ENCODE measurements at regions not wholly inside any gene's neighbourhood (a gene's known extent, or its start where the extent isn't known, plus 50 kb on each side); places are given as distances from the start of the nearest gene placed in this dataset.

- DNase-seq (ENCODE audit: low spot score, unreplicated experiment): no peak
Measured at GRCh38 chr3:194278186-194278845, 72.8 kb downstream of the CPN2 start.

DNA sequence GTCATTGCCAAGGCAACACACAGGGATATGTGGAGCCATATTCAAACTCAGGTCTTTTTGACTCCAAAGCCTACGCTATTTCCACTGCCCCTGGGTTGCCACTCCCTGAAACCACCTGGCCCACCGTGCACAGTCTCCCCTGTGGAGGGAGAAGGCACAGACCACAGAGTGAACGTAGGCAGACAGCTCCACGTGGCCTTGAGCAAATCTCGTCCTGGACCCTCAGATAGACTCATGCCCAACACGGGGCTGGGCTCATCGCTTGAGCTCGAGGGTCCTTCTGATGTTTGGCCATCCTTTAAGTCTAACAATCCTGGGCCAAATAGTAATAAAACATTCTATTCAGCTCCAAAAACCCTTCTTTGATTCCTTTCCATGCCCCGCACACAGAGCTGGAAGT, 72.0 kb downstream of the CPN2 start:
- H3K9me3 Mint-ChIP-seq (ENCODE audit: low read depth): no peaks in the 10 kb centered on the region
- peaks cover 11% of the 10 kb centered on the region for H3K27me3 Mint-ChIP-seq
- H3K36me3 Mint-ChIP-seq (ENCODE audit: insufficient read depth): no peaks in the 10 kb centered on the region
- H3K4me1 Mint-ChIP-seq (ENCODE audit: low read depth): peaks cover 21% of the 10 kb centered on the region
- DNase-seq (ENCODE audit: low spot score, unreplicated experiment): no peak
- no peak overlapping the region for H3K27ac Mint-ChIP-seq
- TF ChIP-seq, protein P1, sequence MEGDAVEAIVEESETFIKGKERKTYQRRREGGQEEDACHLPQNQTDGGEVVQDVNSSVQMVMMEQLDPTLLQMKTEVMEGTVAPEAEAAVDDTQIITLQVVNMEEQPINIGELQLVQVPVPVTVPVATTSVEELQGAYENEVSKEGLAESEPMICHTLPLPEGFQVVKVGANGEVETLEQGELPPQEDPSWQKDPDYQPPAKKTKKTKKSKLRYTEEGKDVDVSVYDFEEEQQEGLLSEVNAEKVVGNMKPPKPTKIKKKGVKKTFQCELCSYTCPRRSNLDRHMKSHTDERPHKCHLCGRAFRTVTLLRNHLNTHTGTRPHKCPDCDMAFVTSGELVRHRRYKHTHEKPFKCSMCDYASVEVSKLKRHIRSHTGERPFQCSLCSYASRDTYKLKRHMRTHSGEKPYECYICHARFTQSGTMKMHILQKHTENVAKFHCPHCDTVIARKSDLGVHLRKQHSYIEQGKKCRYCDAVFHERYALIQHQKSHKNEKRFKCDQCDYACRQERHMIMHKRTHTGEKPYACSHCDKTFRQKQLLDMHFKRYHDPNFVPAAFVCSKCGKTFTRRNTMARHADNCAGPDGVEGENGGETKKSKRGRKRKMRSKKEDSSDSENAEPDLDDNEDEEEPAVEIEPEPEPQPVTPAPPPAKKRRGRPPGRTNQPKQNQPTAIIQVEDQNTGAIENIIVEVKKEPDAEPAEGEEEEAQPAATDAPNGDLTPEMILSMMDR (IDR thresholded peaks at IDR 0.05; ENCODE audit: unreplicated experiment): no peak
- no peak overlapping the region for H3K4me3 Mint-ChIP-seq (ENCODE audit: low read depth)

More at GRCh38 chr3:194278186-194278845, 72.8 kb downstream of the CPN2 start:
- Mint-ChIP-seq H3K36me3 (ENCODE audit: insufficient read depth) (no peaks in the 10 kb centered on the region), H3K27me3 (peaks cover 6% of the 10 kb centered on the region), H3K4me3 (ENCODE audit: low read depth) (no peak overlapping the region), H3K9me3 (ENCODE audit: low read depth) (no peaks in the 10 kb centered on the region), H3K4me1 (ENCODE audit: low read depth) (peaks cover 23% of the 10 kb centered on the region), H3K27ac (peak overlapping the region; percentile 47)
- TF ChIP-seq, protein P1 (IDR thresholded peaks at IDR 0.05; ENCODE audit: unreplicated experiment): no peak

DNA sequence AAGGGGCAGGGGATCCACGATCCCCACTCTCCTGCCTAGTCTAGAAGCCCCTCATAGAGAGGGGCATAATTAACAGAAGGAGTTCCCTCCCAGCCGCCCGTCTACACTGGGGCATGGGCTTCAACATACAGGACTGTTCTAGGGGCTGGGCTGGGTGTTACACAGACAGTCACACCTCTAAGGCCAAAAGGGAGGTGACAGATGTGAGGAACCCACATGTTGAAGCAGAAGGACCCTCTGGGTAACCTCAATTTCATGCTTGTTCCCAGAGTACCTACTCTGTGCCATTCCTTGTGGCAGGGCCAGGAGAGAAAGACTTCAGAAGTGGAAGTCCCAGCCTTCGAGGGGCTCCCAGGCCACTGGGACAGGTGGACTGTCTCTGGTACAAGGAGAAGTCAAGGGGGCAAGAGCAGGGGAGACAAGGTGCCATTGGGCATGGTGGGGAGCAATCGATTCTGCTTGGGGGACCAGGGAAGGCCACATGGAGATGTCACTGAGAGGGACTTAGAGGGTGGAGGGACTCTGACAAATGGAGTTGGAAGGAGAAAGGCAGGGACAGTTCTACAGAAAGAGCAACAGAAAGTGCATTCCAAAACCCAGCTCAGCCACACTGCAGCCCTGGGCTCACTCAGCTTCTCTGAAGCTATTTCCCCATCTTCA, 71.3 kb downstream of the CPN2 start:
- Mint-ChIP-seq H3K27ac (no peak overlapping the region), H3K27me3 (peaks cover 14% of the 10 kb centered on the region), H3K4me1 (ENCODE audit: low read depth) (peaks cover 19% of the 10 kb centered on the region), H3K4me3 (ENCODE audit: low read depth) (no peak overlapping the region), H3K36me3 (ENCODE audit: insufficient read depth) (no peaks in the 10 kb centered on the region), H3K9me3 (ENCODE audit: low read depth) (no peaks in the 10 kb centered on the region)
- no peak for DNase-seq (ENCODE audit: low spot score, unreplicated experiment)
- TF ChIP-seq, protein P1 (IDR thresholded peaks at IDR 0.05; ENCODE audit: unreplicated experiment): no peak

DNA sequence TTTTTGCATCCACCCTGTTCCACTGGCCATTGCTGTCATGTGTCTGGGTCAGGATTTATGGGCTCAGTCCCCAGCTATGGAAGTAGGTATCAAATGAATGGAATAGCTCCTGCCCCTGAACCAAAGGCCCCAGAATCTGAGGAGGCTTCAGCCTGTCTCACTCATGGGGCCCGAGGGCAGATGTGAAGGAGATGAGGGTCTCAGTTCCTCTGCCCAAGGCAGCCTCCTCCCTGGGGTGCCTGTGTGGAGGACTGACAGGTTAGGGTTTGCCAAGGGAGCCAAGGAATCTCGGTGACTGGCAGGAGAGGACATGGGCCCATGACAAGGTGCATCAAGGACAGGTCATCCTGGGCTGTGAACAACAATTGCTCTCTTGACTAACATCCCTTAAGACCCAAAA, 70.4 kb downstream of the CPN2 start:
- H3K27me3 Mint-ChIP-seq: peaks cover 14% of the 10 kb centered on the region
- no peak for DNase-seq (ENCODE audit: low spot score, unreplicated experiment)
- H3K4me1 Mint-ChIP-seq (ENCODE audit: low read depth): peaks cover 13% of the 10 kb centered on the region
- no peaks in the 10 kb centered on the region for H3K36me3 Mint-ChIP-seq (ENCODE audit: insufficient read depth)
- no peak overlapping the region for H3K4me3 Mint-ChIP-seq (ENCODE audit: low read depth)
- TF ChIP-seq, protein P1 (IDR thresholded peaks at IDR 0.05; ENCODE audit: unreplicated experiment): no peak
- no peak overlapping the region for H3K27ac Mint-ChIP-seq
- H3K9me3 Mint-ChIP-seq (ENCODE audit: low read depth): no peaks in the 10 kb centered on the region

GRCh38 chr3:194281306-194281705, 69.8 kb downstream of the CPN2 start:
- no peak for DNase-seq (ENCODE audit: low spot score, unreplicated experiment)
- TF ChIP-seq, protein P1 (IDR thresholded peaks at IDR 0.05; ENCODE audit: unreplicated experiment): no peak
- no peaks in the 10 kb centered on the region for H3K9me3 Mint-ChIP-seq (ENCODE audit: low read depth)
- no peak overlapping the region for H3K27ac Mint-ChIP-seq
- no peak overlapping the region for H3K4me3 Mint-ChIP-seq (ENCODE audit: low read depth)
- H3K36me3 Mint-ChIP-seq (ENCODE audit: insufficient read depth): no peaks in the 10 kb centered on the region
- peaks cover 14% of the 10 kb centered on the region for H3K27me3 Mint-ChIP-seq
- peaks cover 10% of the 10 kb centered on the region for H3K4me1 Mint-ChIP-seq (ENCODE audit: low read depth)

Data from progenitor cell of endocrine pancreas (in vitro differentiated cells).